Heart left ventricle (tissue), 16 donors: ENCODE measurements at regions not wholly inside any gene's neighbourhood (a gene's known extent, or its start where the extent isn't known, plus 50 kb on each side); places are given as distances from the start of the nearest gene placed in this dataset.

Experiments used
- ATAC-seq, 4 donors: fragments of 200-7000 bp; cut with Tn5 transposase; one replicate each; pipeline ENCODE4 v1.9.1; 2020 to 2022; ENCODE audit warnings: moderate library complexity in 4 of 4, mild to moderate bottlenecking in 3 of 4, moderate number of reproducible peaks in 1 of 4
- DNase-seq, 5 donors: peaks; one replicate each; pipeline ENCODE4 v3.0.0-alpha.2; 2020
- H3K27ac ChIP-seq, 12 donors: fragments of 200-600 bp; sonication (generic) in 4 of 12; one replicate each; pipeline versions ENCODE4 v1.5.0 to v1.8.0; 2016 to 2022; ENCODE audit warnings: mild to moderate bottlenecking in 2 of 12
- H3K27me3 ChIP-seq, 9 donors: fragments of 200-600 bp; sonication (generic) in 2 of 9; one replicate each; pipeline versions ENCODE4 v1.5.1 to v1.8.0; 2016 to 2022; ENCODE audit warnings: mild to moderate bottlenecking in 3 of 9
- H3K36me3 ChIP-seq, 9 donors: fragments of 200-600 bp; sonication (generic) in 2 of 9; one replicate each; pipeline versions ENCODE4 v1.5.0 to v1.8.0; 2018 to 2022; ENCODE audit warnings: mild to moderate bottlenecking in 2 of 9
- H3K4me1 ChIP-seq, 12 donors: fragments of 200-600 bp; sonication (generic) in 4 of 12; one replicate each; pipeline versions ENCODE4 v1.5.0 to v1.8.0; 2016 to 2022; ENCODE audit warnings: mild to moderate bottlenecking in 3 of 12
- H3K4me3 ChIP-seq, 12 donors: fragments of 200-600 bp; sonication (generic) in 4 of 12; one replicate each; pipeline versions ENCODE4 v1.5.0 to v1.8.0; 2017 to 2022; ENCODE audit warnings: mild to moderate bottlenecking in 9 of 12, moderate library complexity in 4 of 12
- H3K9me3 ChIP-seq, 12 donors: fragments of 200-600 bp; sonication (generic) in 4 of 12; one replicate each; pipeline versions ENCODE4 v1.5.0 to v1.8.0; 2016 to 2022; ENCODE audit warnings: mild to moderate bottlenecking in 1 of 12
- POLR2A ChIP-seq, 2 donors: fragments of 450-650 bp; IDR thresholded peaks; one replicate each; pipeline ENCODE4 v1.6.1; 2017; ENCODE audit warnings: antibody characterized with exemption in 2 of 2, mild to moderate bottlenecking in 2 of 2, moderate library complexity in 2 of 2
- WGBS, 4 donors: extraction: QIAGEN DNeasy Blood & Tissue Kit in 2 of 4; methylation state at CpG; one replicate each; pipeline versions ENCODE4 v1.1.5 to v1.1.7; 2013 to 2018; 5-methylcytosine and 5-hydroxymethylcytosine counted together
- intact Hi-C, 10 donors: fragments of 100-400 bp; cut with DNase I; formaldehyde crosslinking; loops; one replicate each; pipeline versions ENCODE4 v1.11.1 to v1.14.2; 2022
- TF ChIP-seq, protein P1 (sequence below), 12 donors: fragments of 200-600 bp; sonication (generic) in 4 of 12; IDR thresholded peaks; one replicate each; pipeline versions ENCODE4 v1.5.0 to v1.8.0; 2018 to 2022; ENCODE audit warnings: antibody characterized with exemption in 12 of 12, mild to moderate bottlenecking in 5 of 12
- donor health status: ischemic (EF 13 %, LVEDD 7.1; RV severe dilation, severe dysfunction).
- donor health status: healthy with polysubstance abuse.
- donor health status: DM: no; HTN: yes; CAD: no.
- donor health status: DM: no; HTN: no; CAD: no.
- donor health status: ischemic (EF 25% LVEDD 6.9; RV normal size, moderate dysfunction).
- donor health status: ischemic (EF 25% LVEDD 5.7; RV mildly dilated, moderate dysfunction).
- donor health status: healthy.
- donor health status: DM: yes; HTN: yes; CAD: no.
- donor health status: ischemic (EF 35%, LVEDD 5.7; RV mildly dilated, moderate dysfunction).
- donor health status: nonischemic (EF 11% LVEDD 7.7; RV severe dilation, severe dysfunction).
- donor health status: DM: yes; HTN: yes; CAD: no.
- donor health status: PGD.
- donor health status: ischemic (EF 29% LVEDD 5.4; RV normal size, mild dysfunction).
- donor health status: nonischemic (EF 23%, LVEDD 6.1; RV moderate dilation, normal function).

DNA sequence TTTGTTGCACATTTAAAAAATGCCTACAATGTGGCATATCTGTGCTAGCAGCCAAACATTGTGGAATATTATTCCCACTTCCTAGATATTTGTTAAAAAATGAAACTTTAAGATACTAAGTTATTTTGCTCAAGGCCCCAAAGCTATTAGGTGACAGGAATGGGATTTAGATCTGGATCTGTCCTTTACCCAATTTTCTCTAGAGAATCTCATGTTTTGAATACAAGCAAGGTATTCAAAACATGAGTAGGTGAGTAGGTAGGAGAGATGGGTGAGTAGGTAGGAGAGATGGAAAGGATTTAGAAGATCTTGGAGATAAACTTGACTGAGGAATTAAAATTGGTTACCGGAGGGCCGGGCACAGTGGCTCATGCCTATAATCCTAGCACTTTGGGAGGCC is 61.2 kb upstream of the AKIRIN2 start:
- WGBS, 4 donors: 90 to 100% (median 94%) methylated on average over 2 of the region's 2 CpGs
- Histone ChIP-seq H3K9me3 (no peaks in the 10 kb centered on the region), H3K27me3 (no peaks in the 10 kb centered on the region), H3K27ac (no peak overlapping the region), H3K4me1 (peaks cover 0 to 7% (median 0%) of the 10 kb centered on the region in 12 donors), H3K36me3 (no peaks in the 10 kb centered on the region), H3K4me3 (no peak overlapping the region)
- no peak for DNase-seq
- no peak for ATAC-seq
- intact Hi-C loops: no loop called here
- TF ChIP-seq POLR2A (IDR thresholded peaks at IDR 0.05): no peak
- TF ChIP-seq, protein P1, sequence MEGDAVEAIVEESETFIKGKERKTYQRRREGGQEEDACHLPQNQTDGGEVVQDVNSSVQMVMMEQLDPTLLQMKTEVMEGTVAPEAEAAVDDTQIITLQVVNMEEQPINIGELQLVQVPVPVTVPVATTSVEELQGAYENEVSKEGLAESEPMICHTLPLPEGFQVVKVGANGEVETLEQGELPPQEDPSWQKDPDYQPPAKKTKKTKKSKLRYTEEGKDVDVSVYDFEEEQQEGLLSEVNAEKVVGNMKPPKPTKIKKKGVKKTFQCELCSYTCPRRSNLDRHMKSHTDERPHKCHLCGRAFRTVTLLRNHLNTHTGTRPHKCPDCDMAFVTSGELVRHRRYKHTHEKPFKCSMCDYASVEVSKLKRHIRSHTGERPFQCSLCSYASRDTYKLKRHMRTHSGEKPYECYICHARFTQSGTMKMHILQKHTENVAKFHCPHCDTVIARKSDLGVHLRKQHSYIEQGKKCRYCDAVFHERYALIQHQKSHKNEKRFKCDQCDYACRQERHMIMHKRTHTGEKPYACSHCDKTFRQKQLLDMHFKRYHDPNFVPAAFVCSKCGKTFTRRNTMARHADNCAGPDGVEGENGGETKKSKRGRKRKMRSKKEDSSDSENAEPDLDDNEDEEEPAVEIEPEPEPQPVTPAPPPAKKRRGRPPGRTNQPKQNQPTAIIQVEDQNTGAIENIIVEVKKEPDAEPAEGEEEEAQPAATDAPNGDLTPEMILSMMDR (IDR thresholded peaks at IDR 0.05): no peak

DNA sequence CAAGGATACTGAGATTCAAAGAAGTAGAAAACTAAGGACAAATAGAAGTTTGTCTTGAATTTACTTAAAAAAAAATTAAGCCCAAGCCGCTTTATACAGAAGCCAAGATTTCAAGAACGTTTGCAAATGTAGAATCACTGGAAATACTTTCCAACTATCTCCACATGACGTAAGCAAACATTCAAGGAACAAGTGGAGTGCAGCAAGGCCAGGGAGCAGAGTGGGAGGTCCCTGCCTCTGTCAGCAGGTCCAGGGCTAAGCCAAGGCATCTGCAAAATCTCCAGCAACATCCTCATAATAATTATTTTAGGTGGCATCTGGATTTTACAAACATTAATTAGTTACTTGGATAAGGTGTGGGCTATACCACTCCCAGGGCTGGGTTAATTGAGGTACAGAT is 60.1 kb upstream of the AKIRIN2 start:
- H3K4me1 ChIP-seq: peaks cover 0 to 16% (median 0%) of the 10 kb centered on the region in 12 donors
- intact Hi-C loops: no loop called here
- no peak for DNase-seq
- ATAC-seq: no peak
- TF ChIP-seq POLR2A (IDR thresholded peaks at IDR 0.05): no peak
- TF ChIP-seq, protein P1 (IDR thresholded peaks at IDR 0.05): no peak
- H3K36me3 ChIP-seq: no peaks in the 10 kb centered on the region
- H3K27ac ChIP-seq: no peak overlapping the region
- WGBS, 4 donors: 61 to 72% (median 63%) methylated on average over 3 of the region's 3 CpGs
- no peaks in the 10 kb centered on the region for H3K27me3 ChIP-seq
- H3K4me3 ChIP-seq: no peak overlapping the region
- H3K9me3 ChIP-seq: no peaks in the 10 kb centered on the region

DNA sequence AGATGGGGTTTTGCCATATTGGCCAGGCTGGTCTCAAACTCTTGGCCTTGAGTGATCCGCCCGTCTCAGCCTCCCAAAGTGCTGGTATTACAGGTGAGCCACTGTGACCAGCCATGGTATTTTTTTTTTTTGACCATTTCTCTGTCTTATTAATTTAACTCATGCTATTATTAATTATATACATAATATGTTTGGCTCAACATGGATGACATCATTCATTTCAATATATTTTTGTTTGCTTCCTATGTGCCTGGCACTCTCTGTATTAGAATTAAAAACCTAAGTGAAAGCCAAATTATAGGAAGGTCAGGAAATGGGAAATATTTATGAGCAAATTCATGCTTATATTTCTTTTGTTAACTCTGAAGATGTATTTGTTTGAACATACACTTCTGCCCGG is 55.8 kb upstream of the AKIRIN2 start:
- peaks cover 0 to 30% (median 0%) of the 10 kb centered on the region in 12 donors for H3K4me1 ChIP-seq
- DNase-seq (no peak), ATAC-seq (no peak)
- no peaks in the 10 kb centered on the region for H3K9me3 ChIP-seq
- intact Hi-C loops: no loop called here
- TF ChIP-seq, protein P1 (IDR thresholded peaks at IDR 0.05): no peak
- no peak for TF ChIP-seq POLR2A (IDR thresholded peaks at IDR 0.05)
- no peak overlapping the region for H3K4me3 ChIP-seq
- H3K36me3 ChIP-seq: no peaks in the 10 kb centered on the region
- 91 to 98% (median 95%) methylated on average over 3 of the region's 3 CpGs for WGBS, 4 donors
- H3K27me3 ChIP-seq: no peaks in the 10 kb centered on the region
- no peak overlapping the region for H3K27ac ChIP-seq

DNA sequence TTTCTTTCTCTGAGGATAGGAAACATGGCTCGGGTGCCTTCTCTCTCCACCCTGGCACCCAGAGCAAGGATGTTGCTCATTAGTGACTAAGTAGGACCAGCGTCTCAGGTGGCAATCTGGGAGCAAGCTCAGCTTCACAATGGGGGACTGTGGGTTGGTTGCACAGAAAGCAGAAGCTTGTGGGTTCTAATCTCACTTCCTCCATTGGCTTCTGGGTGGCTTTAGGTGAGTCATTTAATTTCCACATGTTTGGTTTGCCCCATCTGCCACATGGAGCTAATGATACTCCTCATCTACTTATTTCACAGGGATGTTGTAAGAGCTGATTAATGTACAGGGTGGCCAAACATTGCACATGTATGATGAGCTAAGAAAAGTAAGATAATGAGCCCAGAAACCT is 54.8 kb upstream of the AKIRIN2 start:
- TF ChIP-seq, protein P1 (IDR thresholded peaks at IDR 0.05): no peak
- TF ChIP-seq POLR2A (IDR thresholded peaks at IDR 0.05): no peak
- 38 to 50% (median 49%) methylated on average over 2 of the region's 2 CpGs for WGBS, 4 donors
- Histone ChIP-seq H3K36me3 (no peaks in the 10 kb centered on the region), H3K27me3 (no peaks in the 10 kb centered on the region), H3K4me1 (peaks cover 0 to 30% (median 0%) of the 10 kb centered on the region in 12 donors), H3K9me3 (no peaks in the 10 kb centered on the region), H3K27ac (peak overlapping the region in 2 of 12 donors; percentile 0 to 14), H3K4me3 (no peak overlapping the region)
- ATAC-seq (peak in 3 of 4 donors; percentile 55 to 80 (median 72)), DNase-seq (peak in 1 of 5 donors; percentile 30)
- intact Hi-C loops: no loop called here
